Colonic mucosa (tissue), 4 donors: ENCODE measurements at regions not wholly inside any gene's neighbourhood (a gene's known extent, or its start where the extent isn't known, plus 50 kb on each side); places are given as distances from the start of the nearest gene placed in this dataset.
A peak's percentile ranks its signal among the peaks of the same experiment; 100 is the strongest.

ENCODE experiments used
- DNase-seq: peaks from one replicate; pipeline ENCODE4 v3.0.0-alpha.2; 2020
- H3K27ac ChIP-seq: fragments of 200-600 bp; one replicate; pipeline ENCODE4 v1.8.0; 2021
- H3K27me3 ChIP-seq: fragments of 200-600 bp; one replicate; pipeline ENCODE4 v1.8.0; 2021
- H3K36me3 ChIP-seq: fragments of 200-600 bp; one replicate; pipeline ENCODE4 v1.8.0; 2021
- H3K4me1 ChIP-seq: fragments of 200-600 bp; one replicate; pipeline ENCODE4 v1.8.0; 2021; ENCODE audit warnings: mild to moderate bottlenecking
- H3K4me3 ChIP-seq: fragments of 200-600 bp; one replicate; pipeline ENCODE4 v1.8.0; 2021
- H3K9ac ChIP-seq, 2 donors: one replicate each; pipeline ENCODE4 v1.7.0; 2013; ENCODE audit warnings: control low read depth in 2 of 2, low read depth in 2 of 2, low read length in 2 of 2
- H3K9me3 ChIP-seq: fragments of 200-600 bp; one replicate; pipeline ENCODE4 v1.8.0; 2021
- intact Hi-C: fragments of 100-400 bp; cut with DNase I; formaldehyde crosslinking; loops from one replicate; pipeline ENCODE4 v1.14.1; 2022
- TF ChIP-seq, protein P1 (sequence below): fragments of 200-600 bp; IDR thresholded peaks from one replicate; pipeline ENCODE4 v1.8.0; 2022; ENCODE audit warnings: antibody characterized with exemption, mild to moderate bottlenecking
- donor health status: healthy.
- donor health status: DM: no; HTN: no; CAD: no.
- donor health status: DM: no; HTN: no; CAD: no.

DNA sequence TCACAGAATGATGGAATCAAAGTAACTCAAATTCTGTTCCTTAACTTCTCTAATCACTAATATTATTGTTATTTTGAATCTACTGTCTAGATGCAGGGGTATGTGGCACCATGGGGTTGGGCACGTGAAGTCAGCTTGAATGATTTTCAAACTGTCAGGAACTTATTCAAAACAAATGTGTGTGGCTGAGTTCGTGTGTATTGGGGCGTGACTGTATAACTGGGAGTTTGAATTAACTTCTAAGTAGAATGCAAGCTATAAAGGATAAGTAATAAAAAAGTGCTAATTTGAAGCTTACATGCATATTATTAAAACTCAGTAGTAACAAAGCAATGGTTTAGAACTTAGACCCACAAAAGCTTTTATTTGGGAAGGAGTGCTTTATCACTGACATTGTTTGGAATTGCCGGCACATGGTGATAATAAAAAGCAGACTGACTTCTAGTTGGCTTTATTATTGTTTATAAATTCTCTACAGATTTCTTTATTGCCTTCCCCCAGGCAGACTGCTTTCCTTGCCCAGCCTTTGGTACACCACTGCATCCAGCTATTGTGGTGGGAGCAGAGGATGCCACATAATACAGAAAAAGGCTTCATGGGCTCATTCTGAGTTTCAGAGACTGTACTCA lies 84.3 kb downstream of the TENT5C start:
- H3K4me3 ChIP-seq: no peak overlapping the region
- no peak overlapping the region for H3K9ac ChIP-seq
- no peak for DNase-seq
- no peaks in the 10 kb centered on the region for H3K9me3 ChIP-seq
- intact Hi-C loops: loop anchor here (5.0 kb wide), 1 partner anchor 62 kb away; no protein-coding TSS in a partner anchor
- H3K4me1 ChIP-seq: no peaks in the 10 kb centered on the region
- no peak overlapping the region for H3K27ac ChIP-seq
- TF ChIP-seq, protein P1, sequence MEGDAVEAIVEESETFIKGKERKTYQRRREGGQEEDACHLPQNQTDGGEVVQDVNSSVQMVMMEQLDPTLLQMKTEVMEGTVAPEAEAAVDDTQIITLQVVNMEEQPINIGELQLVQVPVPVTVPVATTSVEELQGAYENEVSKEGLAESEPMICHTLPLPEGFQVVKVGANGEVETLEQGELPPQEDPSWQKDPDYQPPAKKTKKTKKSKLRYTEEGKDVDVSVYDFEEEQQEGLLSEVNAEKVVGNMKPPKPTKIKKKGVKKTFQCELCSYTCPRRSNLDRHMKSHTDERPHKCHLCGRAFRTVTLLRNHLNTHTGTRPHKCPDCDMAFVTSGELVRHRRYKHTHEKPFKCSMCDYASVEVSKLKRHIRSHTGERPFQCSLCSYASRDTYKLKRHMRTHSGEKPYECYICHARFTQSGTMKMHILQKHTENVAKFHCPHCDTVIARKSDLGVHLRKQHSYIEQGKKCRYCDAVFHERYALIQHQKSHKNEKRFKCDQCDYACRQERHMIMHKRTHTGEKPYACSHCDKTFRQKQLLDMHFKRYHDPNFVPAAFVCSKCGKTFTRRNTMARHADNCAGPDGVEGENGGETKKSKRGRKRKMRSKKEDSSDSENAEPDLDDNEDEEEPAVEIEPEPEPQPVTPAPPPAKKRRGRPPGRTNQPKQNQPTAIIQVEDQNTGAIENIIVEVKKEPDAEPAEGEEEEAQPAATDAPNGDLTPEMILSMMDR: no peak
- no peaks in the 10 kb centered on the region for H3K36me3 ChIP-seq
- H3K27me3 ChIP-seq: no peaks in the 10 kb centered on the region

DNA sequence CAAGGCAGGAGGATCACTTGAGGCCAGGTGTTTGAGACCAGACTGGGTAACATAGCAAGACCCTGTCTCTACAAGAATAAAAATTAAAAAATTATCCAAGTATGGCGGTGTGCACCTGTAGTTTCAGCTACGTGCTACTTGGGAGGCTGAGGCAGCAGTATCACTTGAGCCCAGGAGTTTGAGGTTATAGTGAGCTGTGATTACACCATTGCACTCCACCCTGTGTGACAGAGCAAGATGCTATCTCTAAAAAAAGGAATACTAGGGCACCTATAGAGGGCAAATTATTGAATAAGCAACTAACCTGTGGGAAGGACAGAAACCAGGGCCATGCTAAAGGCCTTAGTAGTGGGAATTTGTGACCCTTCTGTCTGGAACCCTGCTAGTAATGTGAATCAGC lies 86.1 kb downstream of the TENT5C start:
- Histone ChIP-seq H3K4me1 (no peaks in the 10 kb centered on the region), H3K27ac (no peak overlapping the region), H3K36me3 (no peaks in the 10 kb centered on the region), H3K9me3 (no peaks in the 10 kb centered on the region), H3K4me3 (no peak overlapping the region), H3K9ac (no peak overlapping the region), H3K27me3 (no peaks in the 10 kb centered on the region)
- intact Hi-C loops: no loop called here
- DNase-seq: no peak
- TF ChIP-seq, protein P1: no peak

DNA sequence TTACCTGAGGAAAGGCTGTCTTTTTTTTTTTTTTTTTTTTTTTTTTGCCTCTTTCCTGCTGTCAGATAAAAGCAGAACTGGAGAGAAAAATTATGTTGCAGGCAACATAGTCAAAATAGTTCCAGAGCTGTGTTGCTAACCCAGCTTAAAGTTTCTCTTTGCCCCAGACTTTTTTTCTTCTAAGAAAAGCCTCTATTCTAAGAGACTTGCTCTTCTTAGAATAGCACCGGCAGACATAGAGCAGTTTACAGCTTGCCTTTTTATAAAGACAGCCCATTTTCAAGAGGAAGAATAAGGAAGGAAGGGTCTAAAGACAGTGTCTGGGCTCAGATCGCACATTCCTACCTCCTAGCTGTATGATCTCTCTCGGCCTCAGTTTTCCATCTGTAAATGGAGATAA lies 88.7 kb downstream of the TENT5C start:
- Histone ChIP-seq H3K4me3 (no peak overlapping the region), H3K27ac (no peak overlapping the region), H3K36me3 (no peaks in the 10 kb centered on the region), H3K27me3 (no peaks in the 10 kb centered on the region), H3K9ac (no peak overlapping the region), H3K4me1 (no peaks in the 10 kb centered on the region), H3K9me3 (no peaks in the 10 kb centered on the region)
- DNase-seq: no peak
- TF ChIP-seq, protein P1: no peak
- intact Hi-C loops: no loop called here

DNA sequence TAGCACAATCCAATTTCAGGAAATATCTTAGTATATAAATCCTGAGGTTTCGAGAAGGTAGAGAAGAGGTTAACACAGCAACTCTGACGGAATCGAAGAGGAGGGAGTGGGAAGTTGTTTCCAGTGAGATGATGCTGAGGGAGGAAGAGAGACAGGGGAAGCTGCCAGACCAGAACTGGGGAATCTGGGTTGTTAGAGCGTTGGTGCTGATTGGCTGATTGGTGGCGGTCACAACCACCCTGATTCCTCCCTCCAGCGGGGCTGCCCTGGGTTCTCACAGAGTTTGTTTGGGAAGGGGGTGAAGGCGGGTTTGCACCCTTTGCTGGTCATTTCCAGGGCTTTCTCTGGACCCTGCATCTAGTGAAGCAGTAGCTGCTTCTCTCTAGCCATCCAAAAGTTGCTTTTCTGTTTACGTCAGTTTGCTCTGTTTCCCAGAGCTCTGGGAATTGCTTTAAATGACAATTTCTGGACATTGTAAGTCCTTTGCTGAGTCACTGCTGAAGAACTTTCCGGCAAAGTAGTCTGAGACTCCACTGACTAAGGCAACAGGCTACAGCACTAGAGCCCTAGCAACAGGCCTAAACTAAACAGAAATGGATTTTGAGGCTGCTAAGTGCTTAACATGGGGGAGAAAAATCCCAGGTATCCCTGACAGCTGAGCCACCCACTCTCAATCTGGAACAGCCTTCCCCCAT lies 90.1 kb downstream of the TENT5C start:
- no peaks in the 10 kb centered on the region for H3K4me1 ChIP-seq
- TF ChIP-seq, protein P1: no peak

DNA sequence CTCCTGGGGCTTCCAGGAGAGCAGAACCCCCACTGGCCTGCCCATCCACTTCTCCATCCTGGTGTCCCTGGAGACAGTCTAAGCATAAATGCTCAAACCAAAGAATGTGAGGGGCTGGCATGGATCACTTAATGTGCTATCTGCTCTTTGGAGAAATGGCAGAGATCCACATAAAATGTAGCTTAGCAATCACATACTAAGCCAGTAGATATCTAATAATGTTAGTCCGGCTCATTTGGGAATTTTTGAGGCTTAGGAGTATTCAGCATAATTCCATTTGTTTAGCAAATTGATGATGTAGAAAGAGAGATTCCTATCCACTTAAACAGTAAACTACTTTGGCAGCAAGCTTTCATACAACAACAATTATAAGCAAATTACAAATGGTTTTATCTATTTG lies 90.7 kb downstream of the TENT5C start:
- Histone ChIP-seq H3K27ac (peak overlapping the region; percentile 60), H3K9ac (no peak overlapping the region), H3K4me1 (no peaks in the 10 kb centered on the region), H3K4me3 (no peak overlapping the region), H3K27me3 (no peaks in the 10 kb centered on the region), H3K9me3 (no peaks in the 10 kb centered on the region), H3K36me3 (no peaks in the 10 kb centered on the region)
- intact Hi-C loops: no loop called here
- no peak for DNase-seq
- TF ChIP-seq, protein P1: no peak

More for the DNA sequence above, 90.1 kb downstream of the TENT5C start:
- H3K27me3 ChIP-seq: no peaks in the 10 kb centered on the region
- DNase-seq: no peak
- intact Hi-C loops: no loop called here
- no peak overlapping the region for H3K9ac ChIP-seq
- no peak overlapping the region for H3K4me3 ChIP-seq
- no peaks in the 10 kb centered on the region for H3K9me3 ChIP-seq
- H3K36me3 ChIP-seq: no peaks in the 10 kb centered on the region
- peak overlapping the region; percentile 60 for H3K27ac ChIP-seq
